GM10248 (cell line): ENCODE measurements at regions not wholly inside any gene's neighbourhood (a gene's known extent, or its start where the extent isn't known, plus 50 kb on each side); places are given as distances from the start of the nearest gene placed in this dataset.

Experiments used
- CTCF ChIA-PET: fragments of 300-600 bp; sonication (Branson Sonifier 250); formaldehyde crosslinking; extraction: SDS; loops from one replicate; lab custom pipeline; 2021; ENCODE audit warnings: antibody characterized with exemption; lab: Yijun Ruan, JAX
- POLR2A ChIA-PET: fragments of 350-650 bp; sonication (Branson Sonifier 250); formaldehyde crosslinking; extraction: SDS; loops from one replicate; lab custom pipeline; 2020; ENCODE audit warnings: antibody characterized with exemption; lab: Yijun Ruan, JAX
- DNase-seq: peaks from one replicate; pipeline ENCODE4 v3.0.0; 2012; ENCODE audit errors: extremely low spot score
- CTCF ChIP-seq: IDR thresholded peaks from 2 replicates; pipeline ENCODE4 v1.5.1; 2012; ENCODE audit warnings: mild to moderate bottlenecking, low read depth; ENCODE audit errors: extremely low read depth, missing control alignments, control extremely low read depth

- ChIA-PET POLR2A (no interaction called here), CTCF (no interaction called here)
- no peak for TF ChIP-seq CTCF
- DNase-seq = no peak
These were observed 560.0 kb downstream of the ADCYAP1 start for GRCh38 chr18:1464444-1465217.

- TF ChIP-seq CTCF = no peak
- POLR2A ChIA-PET = no interaction called here
- CTCF ChIA-PET = interaction anchor here (0.8 kb wide), 1 partner anchor 15 kb away, joined by 3 read pairs; no protein-coding TSS in a partner anchor
- no peak for DNase-seq
These were observed 561.4 kb downstream of the ADCYAP1 start for GRCh38 chr18:1466035-1466434.

- POLR2A ChIA-PET = no interaction called here
- no peak for TF ChIP-seq CTCF
- CTCF ChIA-PET = no interaction called here
- no peak for DNase-seq
These were observed 562.8 kb downstream of the ADCYAP1 start for GRCh38 chr18:1467461-1467964.

GRCh38 chr18:1468550-1468949 is 563.9 kb downstream of the ADCYAP1 start:
- ChIA-PET POLR2A (no interaction called here), CTCF (no interaction called here)
- DNase-seq = no peak
- TF ChIP-seq CTCF = no peak

- DNase-seq = no peak
- CTCF ChIA-PET = interaction anchor here (1.7 kb wide), 1 partner anchor 20 kb away, joined by 3 read pairs; no protein-coding TSS in a partner anchor
- no peak for TF ChIP-seq CTCF
- POLR2A ChIA-PET = no interaction called here
These were observed 571.2 kb downstream of the ADCYAP1 start for GRCh38 chr18:1475867-1476266.

GRCh38 chr18:1480309-1480708 is 575.6 kb downstream of the ADCYAP1 start:
- no peak for DNase-seq
- TF ChIP-seq CTCF = no peak
- ChIA-PET POLR2A (no interaction called here), CTCF (interaction anchor here (1.1 kb wide), 1 partner anchor 15 kb away, joined by 3 read pairs; no protein-coding TSS in a partner anchor)
